Fibroblast of lung (primary cell): ENCODE measurements at regions not wholly inside any gene's neighbourhood (a gene's known extent, or its start where the extent isn't known, plus 50 kb on each side); places are given as distances from the start of the nearest gene placed in this dataset.

Experiments
- DNase-seq, 2 donors: peaks; one replicate each; pipeline versions ENCODE4 v3.0.0 to v3.0.0-alpha.2; 2010; ENCODE audit warnings: low read depth in 2 of 2
- H2AFZ ChIP-seq: 2 replicates; pipeline ENCODE4 v1.5.1; 2012; ENCODE audit warnings: low read length, control low read depth, inconsistent platforms
- H3K27ac ChIP-seq: 2 replicates; pipeline ENCODE4 v1.5.1; 2011; ENCODE audit warnings: low read length, control low read depth; ENCODE audit not compliant: insufficient read depth
- H3K27me3 ChIP-seq: 2 replicates; pipeline ENCODE4 v1.5.1; 2011; ENCODE audit warnings: mild to moderate bottlenecking, low read length; ENCODE audit not compliant: control insufficient read depth, insufficient read depth
- H3K36me3 ChIP-seq: 2 replicates; pipeline ENCODE4 v1.5.1; 2011; ENCODE audit warnings: low read length; ENCODE audit not compliant: control insufficient read depth, insufficient read depth
- H3K4me1 ChIP-seq: 2 replicates; pipeline ENCODE4 v1.5.1; 2011; ENCODE audit warnings: low read length; ENCODE audit not compliant: control insufficient read depth, insufficient read depth; ENCODE audit errors: extremely low read depth
- H3K4me2 ChIP-seq: 2 replicates; pipeline ENCODE4 v1.5.1; 2011; ENCODE audit warnings: low read length, control low read depth; ENCODE audit not compliant: insufficient read depth; ENCODE audit errors: extremely low read depth
- H3K4me3 ChIP-seq, 4 experiments: fragments of 200-600 bp in 1 of 4; sonication (generic) in 1 of 4; replicated peaks in 1 of 4; 2 replicates each; pipeline ENCODE4 v1.5.1; 2011 to 2016; ENCODE audit warnings: low read length in 4 of 4, low read depth in 3 of 4, mild to moderate bottlenecking in 3 of 4, control low read depth in 2 of 4, inconsistent platforms in 1 of 4, mixed read lengths in 1 of 4; ENCODE audit not compliant: insufficient read depth in 1 of 4; ENCODE audit errors: control extremely low read depth in 1 of 4
- H3K79me2 ChIP-seq: 2 replicates; pipeline ENCODE4 v1.5.1; 2012; ENCODE audit warnings: mild to moderate bottlenecking, low read length, inconsistent platforms; ENCODE audit not compliant: control insufficient read depth, insufficient read depth
- H3K9ac ChIP-seq: 2 replicates; pipeline ENCODE4 v1.5.1; 2011; ENCODE audit warnings: mild to moderate bottlenecking, low read length, control low read depth; ENCODE audit not compliant: insufficient read depth
- H3K9me3 ChIP-seq: 2 replicates; pipeline ENCODE4 v1.5.1; 2012; ENCODE audit warnings: low read depth, low read length; ENCODE audit not compliant: control insufficient read depth, insufficient read depth
- H4K20me1 ChIP-seq: 2 replicates; pipeline ENCODE4 v1.5.1; 2011; ENCODE audit warnings: low read length; ENCODE audit not compliant: control insufficient read depth, insufficient read depth; ENCODE audit errors: extremely low read depth
- CTCF ChIP-seq, 2 donors: IDR thresholded peaks in 1 of 2; conservative IDR thresholded peaks in 1 of 2; 1 replicate in 1 of 2; 2 replicates in 1 of 2; pipeline ENCODE4 v1.5.1; 2011 to 2012; ENCODE audit warnings: low read length in 2 of 2, control low read depth in 1 of 2, inconsistent platforms in 1 of 2, low read depth in 1 of 2, mild to moderate bottlenecking in 1 of 2
- EZH2 ChIP-seq: IDR thresholded peaks from 2 replicates; pipeline ENCODE4 v1.5.1; 2012; ENCODE audit warnings: low read length, control low read depth, mild to moderate bottlenecking; ENCODE audit errors: missing control alignments

GRCh38 chr13:48783695-48784230 lies 130.0 kb downstream of the CYSLTR2 start:
- peak overlapping the region; percentile 49 for H3K27ac ChIP-seq
- no peaks in the 10 kb centered on the region for H3K36me3 ChIP-seq
- H3K27me3 ChIP-seq = no peaks in the 10 kb centered on the region
- no peaks in the 10 kb centered on the region for H3K79me2 ChIP-seq
- H3K9ac ChIP-seq = no peak overlapping the region
- peaks cover 9% of the 10 kb centered on the region for H3K4me1 ChIP-seq
- DNase-seq = no peak
- no peaks in the 10 kb centered on the region for H4K20me1 ChIP-seq
- no peak for TF ChIP-seq EZH2
- TF ChIP-seq CTCF (conservative IDR thresholded peaks at IDR 0.05 in 1 of 2, IDR thresholded peaks at IDR 0.05 in 1 of 2; ENCODE audit: low read depth in 1 of 2, low read length in 2 of 2) = no peak
- H3K9me3 ChIP-seq = no peaks in the 10 kb centered on the region
- H3K4me2 ChIP-seq = no peak overlapping the region
- H2AFZ ChIP-seq = no peak overlapping the region
- H3K4me3 ChIP-seq = no peak overlapping the region

GRCh38 chr13:48784916-48785548 lies 131.3 kb downstream of the CYSLTR2 start:
- H3K9ac ChIP-seq = no peak overlapping the region
- no peaks in the 10 kb centered on the region for H4K20me1 ChIP-seq

GRCh38 chr13:48790199-48790598 lies 136.5 kb downstream of the CYSLTR2 start:
- no peak overlapping the region for H3K27ac ChIP-seq
- H3K36me3 ChIP-seq = no peaks in the 10 kb centered on the region
- no peaks in the 10 kb centered on the region for H3K9me3 ChIP-seq
- peaks cover 7% of the 10 kb centered on the region for H3K4me1 ChIP-seq
- H3K9ac ChIP-seq = no peak overlapping the region
- no peak overlapping the region for H2AFZ ChIP-seq
- no peak for DNase-seq
- no peaks in the 10 kb centered on the region for H3K27me3 ChIP-seq
- TF ChIP-seq CTCF (conservative IDR thresholded peaks at IDR 0.05 in 1 of 2, IDR thresholded peaks at IDR 0.05 in 1 of 2; ENCODE audit: low read depth in 1 of 2, low read length in 2 of 2) (no peak), EZH2 (no peak)
- no peaks in the 10 kb centered on the region for H3K79me2 ChIP-seq
- no peaks in the 10 kb centered on the region for H4K20me1 ChIP-seq
- no peak overlapping the region for H3K4me3 ChIP-seq
- no peak overlapping the region for H3K4me2 ChIP-seq

More at GRCh38 chr13:48784916-48785548, 131.3 kb downstream of the CYSLTR2 start:
- Histone ChIP-seq H3K4me2 (no peak overlapping the region), H3K79me2 (no peaks in the 10 kb centered on the region), H3K9me3 (no peaks in the 10 kb centered on the region), H3K27ac (no peak overlapping the region), H3K36me3 (no peaks in the 10 kb centered on the region), H3K4me1 (peaks cover 9% of the 10 kb centered on the region), H3K27me3 (no peaks in the 10 kb centered on the region), H2AFZ (no peak overlapping the region), H3K4me3 (no peak overlapping the region)
- peak; percentile 56 to 70 for DNase-seq
- TF ChIP-seq CTCF (conservative IDR thresholded peaks at IDR 0.05 in 1 of 2, IDR thresholded peaks at IDR 0.05 in 1 of 2; ENCODE audit: low read depth in 1 of 2, low read length in 2 of 2) (no peak), EZH2 (no peak)
